ENCODE measurements at regions not wholly inside any gene's neighbourhood (a gene's known extent, or its start where the extent isn't known, plus 50 kb on each side); places are given as distances from the start of the nearest gene placed in this dataset.

GRCh38 chr3:21174461-21174860, 576.5 kb downstream of the ZNF385D start:
- no peak for TF ChIP-seq EZH2 (IDR thresholded peaks at IDR 0.05)
- no peak for TF ChIP-seq CTCF (IDR thresholded peaks at IDR 0.05)
- no peak for TF ChIP-seq EZH2phosphoT487 (IDR thresholded peaks at IDR 0.05)
